DMS79 treated with DMSO at 0.1 percent for 48 hours (cell line): ENCODE measurements at regions not wholly inside any gene's neighbourhood (a gene's known extent, or its start where the extent isn't known, plus 50 kb on each side); places are given as distances from the start of the nearest gene placed in this dataset.

ENCODE experiments used
- DNase-seq: peaks from one replicate; lab custom pipeline; 2025; lab: John Stamatoyannopoulos, UW

DNA sequence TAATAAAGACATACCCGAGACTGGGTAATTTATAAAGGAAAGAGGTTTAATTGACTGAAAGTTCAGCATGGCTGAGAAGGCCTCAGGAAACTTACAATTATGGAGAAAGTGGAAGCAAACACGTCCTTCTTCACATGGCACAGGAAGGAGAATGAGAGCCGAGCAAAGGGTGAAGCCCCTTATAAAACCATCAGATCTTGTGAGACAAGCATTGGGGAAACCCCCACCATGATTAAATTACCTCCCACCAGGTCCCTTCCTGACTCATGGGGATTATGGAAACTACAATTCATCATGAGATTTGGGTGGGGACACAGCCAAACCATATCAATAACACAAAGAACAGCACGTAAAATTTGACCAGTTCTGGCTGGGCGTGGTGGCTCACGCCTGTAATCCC, 85.6 kb upstream of the ATF7IP start:
- DNase-seq: no peak

DNA sequence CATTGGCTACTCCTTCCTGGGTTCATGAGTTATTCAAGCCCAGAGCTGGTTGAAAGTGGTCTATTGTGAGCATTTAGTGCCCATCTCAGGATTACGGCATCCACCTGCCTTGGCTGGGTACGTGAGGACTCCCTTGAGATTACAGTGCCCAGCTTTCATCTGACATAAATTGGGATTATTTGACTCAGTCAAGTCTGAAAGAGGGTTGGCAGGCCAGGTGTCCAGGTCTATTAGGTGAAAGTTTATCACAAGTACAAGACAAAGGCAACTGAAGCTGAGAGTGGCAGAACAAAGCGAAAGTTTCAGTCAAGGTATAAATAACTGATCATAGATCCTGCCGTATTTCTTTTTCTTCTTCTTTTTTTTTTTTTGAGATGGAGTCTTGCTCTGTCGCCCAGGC, 84.6 kb upstream of the ATF7IP start:
- DNase-seq: no peak

DNA sequence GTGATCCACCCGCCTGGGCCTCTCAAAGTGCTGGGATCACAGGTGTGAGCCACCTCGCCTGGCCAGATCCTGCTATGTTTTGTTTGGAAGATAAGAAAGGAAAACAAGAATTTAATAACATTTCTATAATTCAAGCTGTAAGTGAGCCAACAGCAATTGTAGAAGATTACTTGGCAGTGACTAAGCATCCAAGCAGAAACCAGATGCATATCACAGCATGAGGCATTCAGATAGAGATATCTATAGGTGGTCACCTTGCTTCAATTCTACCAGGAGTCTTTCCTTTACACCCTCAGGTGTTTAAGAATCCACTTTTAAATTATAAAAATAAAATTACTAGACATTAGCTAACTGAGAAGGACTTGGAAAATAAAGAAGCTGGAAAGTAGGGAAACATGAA, 83.9 kb upstream of the ATF7IP start:
- no peak for DNase-seq

DNA sequence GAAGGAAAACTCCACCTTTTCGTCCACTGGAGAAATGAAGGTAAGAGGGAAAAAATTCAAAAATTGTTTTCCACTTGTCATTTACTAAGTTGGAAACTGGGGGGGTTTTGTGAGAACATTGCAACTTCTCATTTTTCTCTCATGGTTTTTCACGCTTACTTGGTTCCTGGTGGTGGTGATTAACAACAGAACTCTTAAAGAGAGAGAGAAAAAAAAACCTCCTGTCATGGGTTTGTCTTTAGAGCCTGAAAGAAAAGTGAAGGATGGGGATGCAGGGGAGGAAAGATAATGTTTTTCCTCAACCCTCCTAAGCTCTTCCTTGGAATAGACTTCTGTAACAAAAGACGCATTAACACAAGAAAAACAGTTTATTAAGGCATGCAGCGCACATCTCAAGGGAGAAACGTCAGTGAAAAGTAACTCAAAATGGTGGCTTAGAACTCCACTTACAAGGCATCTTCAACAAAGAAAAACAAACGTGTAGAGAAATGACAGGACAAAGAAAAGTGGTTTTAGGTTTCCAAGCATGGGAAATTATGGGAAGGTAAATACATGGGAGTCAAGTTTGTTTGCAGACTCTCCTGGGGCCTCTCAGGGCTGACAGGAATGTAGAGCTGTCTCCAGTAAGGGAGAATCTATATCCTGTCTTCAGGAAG, 81.9 kb upstream of the ATF7IP start:
- DNase-seq: no peak

DNA sequence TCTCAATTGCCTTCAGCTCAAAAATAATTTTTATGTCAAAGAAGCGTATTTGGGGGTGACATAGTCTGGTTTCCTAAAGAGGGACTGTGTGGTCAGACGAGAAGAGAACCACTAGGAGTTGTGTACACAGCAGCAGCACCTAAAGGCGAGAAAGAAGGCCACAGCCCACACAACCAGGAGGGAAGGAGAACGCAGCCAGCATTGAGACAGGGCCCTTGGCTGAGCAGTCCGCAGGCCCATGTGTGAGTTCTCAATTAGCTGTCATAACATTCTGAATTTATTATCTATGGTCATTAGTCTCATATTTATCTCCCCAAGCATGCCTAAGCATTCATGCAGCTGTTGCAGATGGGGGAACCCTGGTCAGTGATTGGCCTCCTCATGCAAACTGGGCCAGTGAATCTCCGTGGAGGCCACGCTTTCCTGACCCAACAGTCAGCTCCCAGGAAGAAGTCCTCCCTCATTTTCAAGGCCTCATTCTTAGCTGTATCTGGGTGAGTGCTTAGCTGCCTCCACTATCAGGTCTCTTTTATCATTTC, 81.2 kb upstream of the ATF7IP start:
- no peak for DNase-seq

DNA sequence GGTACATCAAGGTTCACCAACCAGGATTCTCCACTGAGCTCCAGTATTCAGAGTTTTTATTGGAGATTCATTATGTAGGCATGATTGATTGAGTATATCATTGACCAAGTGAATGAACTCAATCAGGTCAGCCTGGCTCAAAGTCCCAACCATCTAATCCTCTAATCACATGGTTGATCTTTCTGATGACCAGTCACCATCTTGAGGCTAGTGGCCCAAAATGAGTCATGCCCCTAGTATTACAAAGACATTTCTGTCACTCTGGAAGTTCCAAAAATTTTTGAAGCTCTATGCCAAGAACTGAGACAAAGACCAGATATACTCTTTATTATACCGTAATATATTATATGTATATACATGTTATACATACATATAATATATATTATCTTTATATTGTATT, 75.9 kb upstream of the ATF7IP start:
- DNase-seq: no peak

DNA sequence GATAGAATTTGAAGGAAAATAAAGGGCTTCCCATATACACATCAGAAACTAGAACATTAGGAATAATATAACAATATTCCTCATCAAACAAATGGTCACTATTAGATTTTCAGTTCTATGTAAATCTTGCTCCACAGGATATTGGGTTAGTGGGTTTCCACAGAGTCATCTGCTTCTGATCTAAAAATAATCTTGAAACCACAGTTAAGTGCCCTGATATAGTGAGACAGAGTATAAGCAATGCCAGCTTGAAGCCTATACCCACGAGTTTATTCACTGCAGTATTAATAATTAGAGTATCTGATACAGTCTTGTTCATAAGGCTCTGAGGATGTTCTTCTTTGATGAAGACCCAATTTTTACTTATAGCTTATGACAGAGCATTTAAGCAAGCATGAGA, 74.5 kb upstream of the ATF7IP start:
- no peak for DNase-seq

DNA sequence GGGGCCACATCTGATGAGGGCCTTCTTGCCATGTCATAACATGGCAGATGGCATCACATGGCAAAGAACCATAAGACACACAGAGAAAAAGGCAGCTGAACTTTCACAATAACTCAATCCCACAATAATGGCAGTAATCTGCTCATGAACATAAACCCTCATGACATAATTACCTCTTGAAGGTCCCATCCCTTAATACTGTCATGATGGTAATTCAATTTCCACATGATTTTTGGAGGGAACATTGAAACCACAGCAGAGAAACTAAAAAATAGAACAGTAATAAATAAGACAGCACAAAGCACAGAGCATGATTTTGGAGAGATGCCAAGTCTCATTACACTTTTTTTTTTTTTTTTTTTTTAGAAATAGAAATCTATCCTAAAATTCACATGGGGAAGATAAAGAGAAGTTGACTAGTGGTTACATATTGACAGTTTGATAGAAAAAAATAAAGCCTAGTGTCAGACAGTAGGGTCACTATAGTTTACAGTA, 61.8 kb upstream of the ATF7IP start:
- DNase-seq: no peak

DNA sequence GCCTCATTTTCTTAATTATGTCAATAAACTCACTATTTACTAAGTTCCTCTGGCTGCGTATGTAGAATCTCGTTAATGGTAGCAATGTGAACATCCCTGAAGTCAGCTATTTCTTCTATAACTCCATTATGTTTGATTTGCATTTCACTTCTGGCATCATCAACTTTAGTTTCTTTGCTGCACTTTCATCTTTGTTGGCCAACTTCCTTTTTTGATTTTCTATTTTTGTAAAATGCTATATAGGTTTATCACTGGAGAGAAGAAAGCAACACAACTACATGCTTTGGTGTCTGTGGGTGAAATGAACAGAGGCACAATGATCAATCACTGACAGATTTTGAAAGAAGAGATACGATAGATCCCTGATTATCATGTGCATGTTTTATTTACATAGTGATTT, 58.5 kb upstream of the ATF7IP start:
- no peak for DNase-seq

DNA sequence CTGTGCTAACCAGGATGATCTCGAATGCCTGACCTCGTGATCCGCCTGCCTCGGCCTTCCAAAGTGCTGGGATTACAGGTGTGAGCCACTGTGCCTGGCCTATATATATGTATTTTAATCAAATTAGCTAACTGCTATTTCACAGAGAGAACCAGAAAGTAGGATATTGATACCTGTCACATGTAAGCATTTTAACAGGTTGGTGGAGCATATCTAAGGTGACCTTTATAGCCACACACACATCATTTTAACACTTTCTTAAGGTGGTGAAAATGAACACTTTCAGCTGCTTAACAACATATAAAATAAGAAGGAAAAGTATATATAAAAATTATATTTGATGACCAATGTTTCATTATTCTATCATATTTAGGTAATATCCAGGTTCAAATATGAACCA, 57.0 kb upstream of the ATF7IP start:
- no peak for DNase-seq

DNA sequence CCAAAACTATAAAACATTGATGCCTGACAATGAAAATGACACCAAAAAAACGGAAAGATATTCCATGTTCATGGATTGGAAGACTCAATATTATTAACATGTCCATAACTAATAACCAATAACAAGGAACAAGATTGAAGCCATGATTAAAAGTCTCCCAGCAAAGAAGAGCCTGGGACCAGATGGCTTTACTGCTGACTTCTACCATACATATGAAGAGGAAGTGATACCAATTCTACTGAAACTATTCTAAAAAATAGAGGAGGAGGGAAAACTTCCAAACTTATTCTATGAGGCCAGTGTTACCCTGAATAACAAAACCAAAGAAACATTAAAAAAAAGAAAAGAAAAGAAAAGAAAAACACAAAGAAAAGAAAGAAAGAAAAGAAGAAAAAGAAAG, 54.6 kb upstream of the ATF7IP start:
- no peak for DNase-seq

DNA sequence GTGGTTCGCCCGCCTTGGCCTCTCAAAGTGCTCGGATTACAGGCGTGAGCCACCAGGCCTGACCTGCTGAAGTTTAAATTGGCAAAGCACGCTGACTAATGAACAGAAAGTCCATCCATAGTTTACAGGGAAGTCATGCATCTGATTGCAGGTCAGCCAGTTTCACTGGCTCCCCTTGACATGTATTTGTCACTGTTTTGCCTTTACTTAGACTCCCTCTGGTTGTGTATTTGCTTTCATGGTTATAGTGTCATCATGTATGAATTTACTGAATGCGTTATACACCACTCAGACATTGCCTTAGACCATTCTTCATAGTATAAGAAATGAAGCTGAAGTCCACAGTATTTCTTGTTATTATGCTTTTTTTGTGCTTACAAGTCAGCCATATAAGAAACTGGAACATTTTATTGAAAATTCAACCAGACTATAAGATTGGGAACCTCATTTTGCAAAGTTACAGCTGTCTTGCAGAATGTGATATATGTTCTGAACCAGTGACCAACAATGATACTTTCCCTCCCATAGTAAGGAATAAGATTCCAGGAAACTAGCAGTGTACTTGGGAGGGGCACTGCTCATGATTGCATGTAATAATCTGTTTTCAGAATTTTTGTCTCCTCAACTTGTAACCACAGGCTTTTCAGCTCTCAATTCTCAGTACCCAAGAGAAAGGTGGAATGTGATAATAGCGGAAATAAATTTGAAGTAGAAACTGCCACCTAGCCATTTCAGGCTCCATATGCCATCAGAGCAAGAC, 51.9 kb upstream of the ATF7IP start:
- DNase-seq: no peak

DNA sequence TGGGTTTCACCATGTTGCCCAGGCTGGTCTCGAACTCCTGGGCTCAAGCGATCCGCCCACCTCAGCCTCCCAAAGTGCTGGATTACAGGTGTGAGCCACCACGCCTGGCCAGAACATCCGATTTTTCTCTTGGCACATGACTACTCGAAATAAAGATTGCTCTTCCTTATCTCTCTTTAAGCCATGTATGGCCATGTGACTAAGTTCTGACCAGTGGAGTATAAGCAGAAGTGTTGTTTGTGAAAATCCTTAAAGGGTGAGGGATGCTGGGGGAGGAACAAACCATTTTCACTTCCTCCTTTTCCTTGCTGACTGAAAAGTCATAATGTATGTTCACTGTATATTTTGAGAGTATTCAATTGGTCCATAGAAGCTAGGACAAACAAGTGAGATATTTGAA, 50.7 kb upstream of the ATF7IP start:
- no peak for DNase-seq

DNA sequence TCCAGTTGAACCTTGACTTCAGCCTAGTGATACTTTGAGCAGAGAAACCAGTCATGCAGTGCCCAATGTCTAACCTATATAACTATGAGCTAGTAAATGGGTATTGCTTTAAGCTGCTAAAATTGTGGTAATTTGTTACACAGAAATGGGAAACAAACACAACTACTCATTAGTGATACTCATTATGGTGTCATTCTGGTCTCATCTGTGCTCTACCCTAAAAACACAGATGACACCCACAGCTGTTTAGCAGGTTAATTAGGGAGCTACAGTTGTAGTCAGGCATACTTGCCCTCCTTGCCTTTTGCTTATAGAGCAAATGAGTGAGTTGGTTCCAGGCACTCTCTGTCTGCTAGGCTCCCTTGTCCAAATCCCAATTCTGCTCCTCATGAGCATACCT, 50.0 kb upstream of the ATF7IP start:
- DNase-seq: no peak
